HG03442 (cell line): ENCODE measurements at regions not wholly inside any gene's neighbourhood (a gene's known extent, or its start where the extent isn't known, plus 50 kb on each side); places are given as distances from the start of the nearest gene placed in this dataset.

Source experiments
- ATAC-seq: cut with Tn5 transposase; IDR thresholded peaks from one replicate; pipeline ENCODE4 v1.9.1; 2021; ENCODE audit warnings: mild to moderate bottlenecking, moderate library complexity; ENCODE audit not compliant: unreplicated experiment

DNA sequence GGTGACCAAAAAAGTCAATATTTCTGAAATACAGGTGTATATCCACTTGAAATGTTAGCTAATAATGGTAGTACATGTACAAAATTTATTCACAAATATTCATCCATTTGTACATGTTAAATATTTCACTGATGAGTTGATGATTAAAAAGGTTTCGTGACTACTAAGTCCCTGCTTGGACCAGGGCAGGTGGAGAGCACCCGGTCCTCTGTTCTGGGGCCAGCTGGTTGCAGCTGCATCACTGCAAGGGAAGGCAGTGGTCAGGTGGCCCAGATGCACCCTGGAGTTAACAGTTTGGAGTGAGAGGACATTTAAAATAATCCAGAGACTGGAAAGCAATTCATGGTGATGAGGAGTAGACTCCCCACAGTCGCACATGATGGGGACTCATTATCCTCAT is 141.2 kb downstream of the ZBTB18 start:
- no peak for ATAC-seq

DNA sequence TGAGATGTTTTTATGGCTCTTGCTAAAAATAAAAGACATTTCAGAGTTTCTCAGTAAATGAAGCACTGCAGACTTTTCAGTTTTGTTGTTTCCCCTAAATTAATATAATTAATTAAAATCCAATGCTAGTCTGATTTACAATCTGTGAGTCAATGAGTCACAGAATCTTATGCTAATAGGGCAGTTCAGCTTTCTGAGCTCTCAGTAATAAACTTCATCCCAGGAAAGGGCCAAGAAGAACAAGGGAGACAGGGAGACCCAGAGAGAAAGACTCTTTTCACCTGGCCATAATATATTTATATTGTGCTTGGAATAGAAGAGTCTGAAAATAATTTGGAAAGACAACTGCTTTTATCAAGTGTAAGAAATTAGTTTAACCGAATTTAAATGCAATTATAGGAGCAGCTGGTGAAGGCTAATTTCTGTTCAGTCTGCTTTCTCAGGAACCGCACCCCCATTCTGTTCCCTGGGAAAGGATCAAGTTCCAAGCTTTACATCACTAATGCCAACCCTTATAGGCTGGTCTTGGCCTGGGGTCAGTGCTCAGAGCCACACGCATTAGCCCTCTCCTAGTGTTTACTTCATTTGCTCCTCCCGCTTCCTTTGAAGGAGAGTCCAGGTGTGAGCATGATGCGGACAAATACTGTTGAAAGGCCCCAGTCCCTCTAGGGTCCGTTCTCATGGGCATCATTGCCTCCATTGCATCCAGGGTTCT is 145.6 kb downstream of the ZBTB18 start:
- no peak for ATAC-seq

DNA sequence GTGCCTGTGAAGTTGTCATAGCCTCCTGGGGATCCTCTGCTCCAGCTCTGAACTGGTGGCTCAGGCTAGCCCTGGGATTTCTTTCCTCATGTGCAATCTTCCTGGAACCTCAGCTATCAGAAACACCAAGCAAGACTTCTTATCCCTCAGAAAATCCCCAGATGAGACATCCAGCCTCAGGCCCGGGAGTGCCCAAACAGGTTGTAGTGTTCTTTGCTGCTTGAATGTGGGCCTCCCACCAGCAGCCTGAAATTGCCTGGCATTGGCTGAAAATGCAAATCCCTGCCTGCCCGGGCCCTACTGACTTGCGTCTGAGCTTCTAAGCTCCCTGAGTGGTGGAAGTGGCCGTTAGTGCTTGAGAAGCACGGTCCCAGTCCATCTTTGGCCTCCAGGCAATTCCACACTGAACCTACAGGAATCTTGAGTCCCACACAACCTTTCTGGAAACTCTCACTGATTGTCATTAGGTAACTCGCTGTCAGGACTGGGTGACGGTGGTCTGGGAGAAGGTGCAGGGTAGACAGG is 146.8 kb downstream of the ZBTB18 start:
- ATAC-seq = no peak

DNA sequence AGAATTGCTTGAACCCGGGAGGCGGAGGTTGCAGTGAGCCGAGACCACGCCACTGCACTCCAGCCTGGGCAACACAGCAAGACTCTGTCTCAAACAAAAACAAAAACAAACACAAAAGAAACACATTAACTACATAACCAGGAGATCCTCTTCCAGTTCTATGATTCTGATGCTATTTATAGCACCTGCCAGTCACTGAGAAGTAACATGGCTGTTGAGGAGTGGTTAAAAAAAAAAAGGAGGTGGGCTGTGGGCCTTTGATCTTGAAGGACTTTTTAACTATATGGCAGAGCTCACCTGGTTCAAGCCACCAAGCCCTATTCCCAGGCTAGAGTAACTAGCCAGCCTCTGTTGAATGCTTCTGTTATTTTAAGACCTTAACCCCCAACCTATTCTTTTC is 148.8 kb downstream of the ZBTB18 start:
- no peak for ATAC-seq

DNA sequence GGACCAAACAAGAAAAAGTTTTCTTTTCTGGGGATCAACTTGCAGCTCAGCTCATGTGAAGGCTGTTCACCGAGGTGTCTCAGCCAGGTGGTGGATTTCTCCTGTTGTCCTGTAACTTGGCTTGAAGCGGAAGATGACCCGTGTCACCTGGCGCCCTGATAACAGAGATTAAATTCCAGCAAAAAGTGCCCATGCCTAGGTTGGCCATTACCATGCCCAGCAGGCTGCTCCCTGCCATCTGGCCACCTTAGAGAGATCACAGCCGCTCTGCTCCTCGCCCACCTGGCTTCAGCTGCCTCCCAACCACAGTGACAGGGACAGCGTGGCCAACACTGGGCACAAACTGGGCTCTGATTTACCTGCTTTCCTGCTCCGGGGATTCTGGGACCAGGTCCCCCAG is 149.5 kb downstream of the ZBTB18 start:
- no peak for ATAC-seq

DNA sequence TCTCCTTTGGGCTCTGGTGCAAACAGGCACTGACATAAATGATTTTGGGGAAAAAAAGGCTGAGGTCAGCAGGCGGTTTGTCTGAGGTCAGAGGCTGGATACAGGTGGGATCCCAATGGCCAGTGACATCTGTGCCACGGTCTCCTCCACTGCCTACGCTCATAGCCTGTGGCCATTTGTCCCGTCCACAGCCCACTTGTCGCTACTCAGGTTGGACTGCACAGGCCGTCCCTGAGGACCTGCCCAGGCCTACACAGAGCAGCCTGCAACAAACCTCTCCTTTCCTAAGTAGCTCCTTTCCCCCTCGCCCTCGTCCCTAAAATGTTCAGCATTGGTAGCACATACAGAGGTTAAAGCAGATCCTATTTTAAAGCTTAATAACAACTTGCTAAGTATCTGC is 150.7 kb downstream of the ZBTB18 start:
- no peak for ATAC-seq

DNA sequence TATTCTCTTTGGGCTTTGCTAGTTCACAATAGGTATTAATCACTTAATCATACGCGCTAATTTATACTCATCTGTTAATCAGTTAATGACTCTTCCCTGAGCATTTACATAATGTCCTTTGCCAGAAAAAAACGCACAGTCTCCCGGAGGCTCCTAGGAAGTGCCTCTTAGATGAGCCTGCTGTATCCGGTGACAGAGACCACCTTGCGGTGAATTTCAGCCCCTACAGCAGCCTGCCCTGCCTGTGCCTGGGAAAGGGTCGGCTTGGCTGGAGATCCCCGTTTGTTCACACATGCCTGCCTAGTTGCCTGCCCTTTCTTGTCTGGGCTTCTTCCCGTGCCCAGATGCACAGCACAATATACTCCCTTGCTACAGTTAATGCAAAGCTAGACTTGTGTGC is 152.9 kb downstream of the ZBTB18 start:
- no peak for ATAC-seq

DNA sequence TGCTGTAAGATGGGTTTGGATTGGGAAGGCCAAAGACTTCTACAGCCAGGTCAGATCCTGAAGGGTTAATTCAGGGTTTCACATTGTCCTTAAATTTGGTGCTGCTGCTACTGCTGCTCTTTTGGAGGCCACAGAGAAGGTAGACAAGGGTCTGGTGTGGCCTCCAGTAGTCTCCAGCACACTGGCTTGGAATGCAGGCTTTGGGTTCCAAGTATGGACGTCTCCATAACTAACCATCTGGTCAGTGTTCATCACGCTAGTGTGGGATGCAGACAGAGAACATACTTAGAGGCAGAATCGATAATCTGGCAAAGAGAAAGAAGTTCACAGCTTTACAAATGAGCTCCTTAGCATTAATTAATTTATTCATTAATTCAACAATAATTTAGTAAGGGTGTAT is 154.1 kb downstream of the ZBTB18 start:
- no peak for ATAC-seq

DNA sequence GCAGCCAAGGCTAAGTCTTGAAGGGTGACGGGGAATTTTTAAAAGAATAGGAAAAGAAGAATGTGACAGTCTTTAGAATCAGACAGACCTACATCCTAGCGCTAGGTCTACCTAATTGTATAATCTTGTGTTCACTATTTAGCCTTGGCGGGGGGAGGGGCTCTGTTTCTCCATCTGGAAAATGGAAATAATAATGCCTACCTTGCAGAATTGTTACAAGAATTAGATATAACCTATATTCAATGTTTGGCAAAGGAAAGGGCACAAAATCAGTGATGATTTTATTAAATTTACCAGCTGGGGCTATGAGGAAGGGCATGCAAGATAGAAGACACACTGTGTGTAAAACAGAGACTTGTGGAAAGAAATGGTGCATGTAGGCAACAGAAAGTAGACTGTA is 154.8 kb downstream of the ZBTB18 start:
- no peak for ATAC-seq

DNA sequence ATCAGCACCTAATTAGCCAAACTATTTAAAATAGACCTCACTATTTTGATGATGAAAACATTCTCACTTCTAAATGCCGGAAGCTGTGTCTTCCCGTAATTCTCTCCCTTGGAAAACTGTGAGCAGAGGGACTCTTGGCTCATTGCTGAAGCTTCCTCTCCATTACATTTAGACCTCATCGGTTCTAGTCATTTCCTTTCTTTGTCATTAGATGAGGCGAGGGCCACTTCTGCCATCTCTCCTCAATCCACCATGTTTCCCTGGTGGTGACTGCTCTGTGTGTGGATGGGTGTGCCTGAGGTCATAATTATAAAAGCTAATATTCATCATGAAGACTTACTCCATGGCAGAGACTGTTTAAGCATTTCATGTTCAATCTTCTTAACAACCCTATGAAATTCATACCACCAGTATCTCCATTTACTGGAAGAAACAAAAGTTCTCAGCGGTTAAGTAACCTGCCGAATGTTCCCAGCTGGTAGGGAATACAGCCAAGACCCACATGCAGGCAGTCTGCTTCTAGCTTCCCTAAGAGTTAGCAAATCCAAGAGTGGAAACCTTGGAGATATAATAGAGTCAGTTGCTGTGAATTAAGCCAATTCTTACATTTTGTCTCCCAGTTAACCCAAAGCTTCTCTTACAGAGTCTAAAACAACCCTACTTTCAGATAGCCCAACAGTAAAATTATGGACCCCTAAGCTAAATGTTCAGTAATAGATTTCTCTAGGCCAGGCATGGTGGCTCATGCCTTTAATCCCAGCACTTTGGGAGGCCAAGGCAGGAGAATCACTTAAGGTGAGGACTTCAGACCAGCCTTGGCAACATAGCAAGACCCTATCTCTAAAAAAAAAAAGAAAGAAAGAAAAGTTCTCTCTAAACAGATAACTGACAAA is 156.2 kb downstream of the ZBTB18 start:
- no peak for ATAC-seq

DNA sequence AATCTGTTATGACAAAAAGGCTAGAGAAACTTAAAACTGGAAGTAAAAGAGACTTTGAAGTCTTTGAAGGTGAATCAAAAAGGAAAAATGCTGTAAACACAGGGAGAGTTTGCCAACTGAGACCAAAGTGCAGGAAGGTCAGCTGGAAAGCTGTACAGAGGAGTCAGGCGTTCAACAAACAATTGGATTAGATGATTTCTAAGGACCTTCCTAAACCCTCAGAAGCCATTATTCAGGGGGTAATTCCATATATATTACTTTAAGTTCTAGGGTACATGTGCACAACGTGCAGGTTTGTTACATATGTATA is 156.8 kb downstream of the ZBTB18 start:
- ATAC-seq = no peak

DNA sequence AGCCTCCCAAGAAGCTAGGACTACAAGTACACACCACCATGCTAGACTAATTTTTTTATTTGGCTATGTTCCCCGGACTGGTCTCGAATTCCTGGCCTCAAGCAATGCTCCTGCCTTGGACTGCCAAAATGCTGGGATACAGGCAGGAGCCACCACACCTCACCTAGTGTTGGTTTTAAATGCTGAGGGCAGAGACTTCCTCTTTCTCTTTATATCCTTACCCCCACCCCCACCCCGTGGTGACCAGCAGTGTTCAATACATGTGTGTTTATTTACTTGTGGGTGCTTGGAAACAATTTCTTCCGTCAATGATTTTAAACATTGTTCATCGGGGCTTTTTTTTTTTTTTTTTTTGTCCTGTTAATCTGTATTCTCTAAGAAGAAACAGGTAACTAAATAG is 158.9 kb downstream of the ZBTB18 start:
- no peak for ATAC-seq

DNA sequence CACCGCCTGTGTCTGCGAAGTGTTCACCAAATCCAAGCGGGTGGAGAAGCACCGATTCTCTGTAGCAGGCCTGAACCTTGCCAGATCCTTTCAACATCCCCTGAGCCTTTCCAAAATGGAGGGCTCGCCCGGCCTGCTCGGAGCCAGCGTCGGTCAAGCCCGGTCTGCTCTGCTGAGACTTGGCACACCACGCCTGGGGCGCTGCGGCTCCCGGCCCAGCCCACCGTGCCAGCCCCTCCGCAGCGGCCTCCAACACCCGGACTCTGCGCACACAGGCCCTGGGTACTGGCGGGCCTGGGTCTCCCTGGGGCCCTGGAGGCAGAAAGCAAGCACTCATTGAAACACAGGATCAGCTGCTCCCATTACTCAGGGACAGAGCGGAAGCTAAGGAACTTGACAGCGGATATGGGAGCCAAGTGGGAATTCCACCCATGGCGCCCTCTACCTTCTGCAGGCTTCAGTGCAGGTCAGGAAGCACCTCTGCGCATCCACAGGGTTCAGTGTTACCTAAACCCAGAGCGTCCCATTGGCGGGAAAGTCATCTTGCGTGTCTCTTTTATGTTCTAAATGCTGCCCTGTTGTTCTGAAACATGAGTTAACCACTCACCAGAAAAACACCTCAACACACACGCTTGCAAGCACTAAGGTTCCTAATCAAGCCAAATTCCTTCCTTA is 159.9 kb downstream of the ZBTB18 start:
- ATAC-seq = no peak

DNA sequence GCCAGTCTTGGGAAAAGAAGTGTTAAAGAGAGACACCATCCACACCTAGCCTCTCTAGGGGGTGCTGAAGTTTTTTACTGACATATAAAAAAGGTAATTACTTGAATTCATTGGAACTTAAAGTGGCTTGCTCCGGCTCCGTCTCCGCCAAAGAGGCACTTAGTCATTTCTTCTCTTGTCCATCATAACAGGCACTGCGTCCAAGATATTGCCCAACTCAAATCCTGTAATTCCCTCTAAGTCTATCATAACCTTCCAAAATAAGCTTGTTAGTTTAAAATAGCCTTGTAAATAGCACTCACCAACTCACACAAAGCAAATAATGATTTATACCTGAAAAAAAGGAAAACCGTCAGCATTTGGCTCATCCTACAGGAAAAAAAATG is 160.5 kb downstream of the ZBTB18 start:
- no peak for ATAC-seq

DNA sequence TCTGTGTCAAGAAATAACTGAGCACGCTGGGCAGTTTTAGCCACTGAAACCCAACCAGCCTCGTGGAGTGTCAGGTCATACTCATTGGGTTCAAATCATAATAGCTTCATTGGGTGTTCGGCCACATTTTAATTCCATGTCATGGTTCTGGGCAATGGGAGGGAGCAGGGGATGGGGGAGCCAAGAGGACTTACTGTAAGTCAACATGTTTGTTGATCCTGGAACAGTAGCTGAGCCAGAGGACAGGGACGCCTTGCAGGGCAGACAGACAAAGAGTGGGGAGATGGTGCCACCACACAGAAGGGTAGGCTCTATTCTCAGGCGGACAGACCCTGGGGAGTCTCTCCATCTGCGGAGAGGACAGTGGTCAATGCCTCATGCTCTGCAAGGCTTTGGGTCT is 161.1 kb downstream of the ZBTB18 start:
- ATAC-seq = no peak

DNA sequence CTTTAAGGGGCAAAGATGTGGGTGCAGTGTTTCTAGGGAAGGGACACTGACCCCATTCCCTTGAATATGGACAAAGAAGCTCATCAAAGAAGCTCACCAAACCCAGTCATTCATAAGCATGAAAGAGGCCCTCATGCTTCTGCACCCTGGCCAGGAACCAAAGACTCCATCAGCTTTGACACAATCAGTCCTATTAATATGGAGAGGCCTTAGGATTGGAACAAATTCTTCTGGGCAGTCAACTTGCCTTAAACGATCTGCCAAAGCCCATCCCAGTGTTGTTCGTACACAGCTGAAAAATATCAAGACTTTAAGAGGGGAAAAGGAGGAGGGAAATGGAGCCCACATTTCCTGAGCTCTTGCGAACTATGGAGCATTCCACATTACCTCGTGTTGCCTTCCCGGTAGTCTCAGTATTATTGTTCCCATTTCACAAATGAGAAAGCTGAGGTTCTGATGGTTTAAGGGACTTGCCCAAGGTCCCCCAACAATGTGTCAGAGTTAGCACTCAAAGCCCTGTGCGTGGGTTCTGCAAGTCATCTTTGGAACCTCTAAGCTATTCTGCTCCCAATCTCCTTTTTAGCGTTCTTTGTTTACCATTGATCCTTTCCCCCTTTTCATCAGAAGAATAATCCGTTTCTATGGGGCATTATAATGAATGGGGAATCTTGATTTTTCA is 161.9 kb downstream of the ZBTB18 start:
- no peak for ATAC-seq

DNA sequence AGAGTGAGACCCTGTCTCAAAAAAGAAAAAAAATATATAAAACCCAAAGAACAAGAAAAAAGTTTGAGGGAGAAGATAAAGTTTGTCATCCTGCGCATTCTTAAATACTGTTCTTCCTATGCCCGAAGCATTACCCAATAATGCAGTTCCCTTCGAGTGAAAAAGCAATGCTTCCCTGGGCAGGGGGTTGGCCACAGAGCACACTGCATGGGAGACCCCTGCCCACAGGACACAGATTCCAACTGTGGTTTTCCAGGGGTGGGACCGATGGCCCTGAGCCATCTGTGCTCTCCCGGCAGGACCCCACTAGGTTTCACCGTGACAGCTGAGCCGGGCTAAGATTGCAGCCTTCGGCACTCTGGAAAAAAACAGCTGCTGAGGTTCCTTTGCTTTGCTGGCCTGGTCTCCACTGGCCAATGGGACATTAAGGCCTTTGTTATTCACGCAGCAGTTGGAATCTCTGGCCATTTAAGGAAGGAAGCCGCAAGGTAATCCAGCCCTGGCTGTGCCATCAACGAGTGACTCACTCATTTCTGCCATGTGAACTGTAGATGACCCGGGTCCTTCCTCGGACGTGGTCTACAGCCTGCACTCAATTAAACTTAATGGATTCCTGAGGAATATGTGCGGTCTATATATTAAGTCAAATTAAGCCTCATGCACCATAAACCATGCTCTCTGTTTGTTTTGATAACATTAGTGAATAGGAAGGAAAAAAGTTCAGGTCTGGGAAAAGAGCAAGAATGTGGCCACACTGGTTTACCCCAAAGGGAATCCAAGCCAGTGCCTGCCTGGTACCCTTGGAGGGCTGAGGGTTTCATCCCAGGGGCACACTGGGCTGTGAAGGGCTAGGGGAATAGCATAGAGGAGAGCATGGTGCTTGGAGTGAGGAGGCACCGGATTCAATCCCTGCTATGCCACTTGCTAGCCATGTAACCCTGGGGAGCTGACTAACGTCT is 163.2 kb downstream of the ZBTB18 start:
- no peak for ATAC-seq

DNA sequence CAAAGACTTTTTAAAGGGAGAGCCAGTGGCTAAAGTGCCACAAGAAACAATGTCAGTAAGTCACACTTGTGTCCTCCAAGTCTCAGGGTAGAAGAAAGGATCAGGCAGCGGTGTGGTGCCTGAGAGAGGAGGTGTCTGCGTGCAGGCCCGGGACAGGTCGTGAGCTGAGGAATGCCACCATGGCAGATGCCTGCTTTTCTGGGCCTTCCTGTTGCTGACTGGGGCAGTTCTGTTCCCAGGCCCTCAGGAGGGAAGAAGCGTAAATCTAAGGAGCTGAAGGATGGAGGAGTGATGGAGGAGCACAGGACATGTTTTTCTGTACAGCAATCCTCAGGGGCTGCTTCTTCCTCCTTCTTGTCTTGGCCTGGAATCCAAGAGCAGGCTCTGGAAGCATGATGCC is 165.8 kb downstream of the ZBTB18 start:
- no peak for ATAC-seq

DNA sequence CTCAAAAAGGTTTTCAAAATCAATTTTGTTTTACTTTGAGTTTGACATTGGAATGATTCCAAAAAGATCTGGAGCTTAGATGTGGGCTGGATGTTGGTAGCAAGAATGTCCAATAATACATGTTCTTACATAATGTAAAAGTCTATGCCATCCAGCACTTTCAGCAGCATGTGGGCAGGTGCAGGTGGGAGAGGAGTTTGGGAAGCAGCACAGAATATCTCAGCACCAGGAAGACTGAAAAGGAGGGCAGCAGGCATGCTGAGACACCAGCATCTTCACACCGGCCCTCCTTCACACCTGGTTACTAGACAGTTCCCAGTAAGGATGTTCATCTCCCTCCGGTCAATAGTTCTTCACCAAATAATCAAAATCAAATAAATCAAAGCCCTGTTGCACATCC is 166.6 kb downstream of the ZBTB18 start:
- ATAC-seq = no peak

DNA sequence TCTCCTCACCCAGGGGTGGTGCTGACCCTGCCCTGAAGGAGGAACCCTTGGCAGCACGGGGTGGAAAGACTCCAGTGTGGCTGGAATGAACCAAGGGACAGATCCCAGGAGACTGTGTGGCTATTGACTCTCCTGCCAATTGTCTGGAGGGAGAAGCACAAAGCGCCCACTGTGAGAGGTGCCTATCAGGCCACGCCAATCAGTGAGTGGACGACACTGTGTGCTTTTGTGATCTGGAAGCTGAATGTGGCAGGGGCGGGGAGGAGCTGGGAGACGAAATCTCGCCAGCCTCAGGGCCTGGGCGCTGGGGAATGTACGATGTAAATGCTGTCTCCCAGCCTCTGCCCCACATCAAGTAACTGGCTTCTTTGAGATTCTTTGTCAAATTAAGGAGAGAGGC is 167.1 kb downstream of the ZBTB18 start:
- no peak for ATAC-seq
